ENCODE measurements at regions not wholly inside any gene's neighbourhood (a gene's known extent, or its start where the extent isn't known, plus 50 kb on each side); places are given as distances from the start of the nearest gene placed in this dataset.

- Histone ChIP-seq H3K27me3 (no peaks in the 10 kb centered on the region), H3K9me3 (no peaks in the 10 kb centered on the region), H3K4me3 (no peak overlapping the region), H3K36me3 (no peaks in the 10 kb centered on the region), H3K27ac (no peak overlapping the region), H3K4me1 (ENCODE audit: insufficient read depth) (no peaks in the 10 kb centered on the region)
- 32 to 74% (median 69%) methylated on average over 1 of the region's 1 CpG for WGBS, 3 donors
- intact Hi-C loops (cut with DNase I), result no loop called here
- no peak for DNase-seq
- no peak for TF ChIP-seq CTCF (IDR thresholded peaks at IDR 0.05)
- TF ChIP-seq POLR2A (IDR thresholded peaks at IDR 0.05), result no peak
- TF ChIP-seq EP300 (IDR thresholded peaks at IDR 0.05), result no peak
Measured at GRCh38 chr9:115494393-115494792, 376.4 kb upstream of the TNC start.

- 18 to 31% (median 18%) methylated on average over 5 to 6 of the region's 6 CpGs for WGBS, 3 donors
- no peak for DNase-seq
- Histone ChIP-seq H3K4me1 (ENCODE audit: insufficient read depth) (no peaks in the 10 kb centered on the region), H3K27ac (no peak overlapping the region), H3K9me3 (no peaks in the 10 kb centered on the region), H3K36me3 (no peaks in the 10 kb centered on the region), H3K27me3 (no peaks in the 10 kb centered on the region), H3K4me3 (no peak overlapping the region)
- intact Hi-C loops (cut with DNase I), result no loop called here
- no peak for TF ChIP-seq CTCF (IDR thresholded peaks at IDR 0.05)
- TF ChIP-seq EP300 (IDR thresholded peaks at IDR 0.05), result no peak
- no peak for TF ChIP-seq POLR2A (IDR thresholded peaks at IDR 0.05)
Measured at GRCh38 chr9:115495052-115495635, 377.2 kb upstream of the TNC start.

- H3K4me1 ChIP-seq (ENCODE audit: insufficient read depth), result no peaks in the 10 kb centered on the region
- no peaks in the 10 kb centered on the region for H3K27me3 ChIP-seq
- TF ChIP-seq EP300 (IDR thresholded peaks at IDR 0.05) (no peak), POLR2A (IDR thresholded peaks at IDR 0.05) (no peak)
- no peak overlapping the region for H3K27ac ChIP-seq
- H3K36me3 ChIP-seq, result no peaks in the 10 kb centered on the region
- no peaks in the 10 kb centered on the region for H3K9me3 ChIP-seq
- DNase-seq, result no peak
- intact Hi-C loops (cut with DNase I), result no loop called here
- H3K4me3 ChIP-seq, result no peak overlapping the region
Measured at GRCh38 chr9:115495836-115496235, 377.9 kb upstream of the TNC start.

- H3K27me3 ChIP-seq, result no peaks in the 10 kb centered on the region
- intact Hi-C loops (cut with DNase I), result no loop called here
- no peaks in the 10 kb centered on the region for H3K36me3 ChIP-seq
- H3K27ac ChIP-seq, result no peak overlapping the region
- no peak for TF ChIP-seq CTCF (IDR thresholded peaks at IDR 0.05)
- no peak for TF ChIP-seq EP300 (IDR thresholded peaks at IDR 0.05)
- TF ChIP-seq POLR2A (IDR thresholded peaks at IDR 0.05), result no peak
- no peak for DNase-seq
- H3K9me3 ChIP-seq, result no peaks in the 10 kb centered on the region
- no peak overlapping the region for H3K4me3 ChIP-seq
- 59 to 77% (median 65%) methylated on average over 4 of the region's 4 CpGs for WGBS, 3 donors
- H3K4me1 ChIP-seq (ENCODE audit: insufficient read depth), result no peaks in the 10 kb centered on the region
Measured at GRCh38 chr9:115498303-115498702, 380.3 kb upstream of the TNC start.

- H3K27ac ChIP-seq, result no peak overlapping the region
- no peaks in the 10 kb centered on the region for H3K36me3 ChIP-seq
- intact Hi-C loops (cut with DNase I), result no loop called here
- TF ChIP-seq CTCF (IDR thresholded peaks at IDR 0.05), result no peak
- no peaks in the 10 kb centered on the region for H3K27me3 ChIP-seq
- no peaks in the 10 kb centered on the region for H3K9me3 ChIP-seq
- H3K4me1 ChIP-seq (ENCODE audit: insufficient read depth), result no peaks in the 10 kb centered on the region
- no peak for DNase-seq
- no peak overlapping the region for H3K4me3 ChIP-seq
Measured at GRCh38 chr9:115507148-115507547, 389.2 kb upstream of the TNC start.
